ENCODE measurements at regions not wholly inside any gene's neighbourhood (a gene's known extent, or its start where the extent isn't known, plus 50 kb on each side); places are given as distances from the start of the nearest gene placed in this dataset.

DNA sequence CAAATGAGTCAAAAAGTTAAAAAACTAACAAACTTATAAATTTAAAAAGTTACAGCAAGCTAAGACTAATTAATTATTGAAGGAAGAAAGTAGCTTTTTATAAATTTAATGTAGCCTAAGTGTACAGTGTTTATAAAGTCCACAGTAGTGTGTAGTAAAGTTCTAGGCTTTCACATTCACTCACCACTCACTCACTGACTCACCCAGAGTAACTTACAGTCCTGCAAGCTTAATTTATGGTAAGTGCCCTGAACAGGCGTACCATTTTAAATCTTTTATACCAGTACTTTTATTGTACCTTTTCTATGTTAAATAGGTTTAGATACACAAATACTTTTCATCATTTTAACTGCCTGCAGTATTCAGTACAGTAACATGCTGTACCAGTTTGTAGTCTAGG lies 80.0 kb upstream of the C9orf72 start:
- TF ChIP-seq SRF (IDR thresholded peaks at IDR 0.05; ENCODE audit: low read depth, low read length) (no peak), POLR2AphosphoS5 (IDR thresholded peaks at IDR 0.05; ENCODE audit: low read depth, low read length) (no peak), POLR2A (IDR thresholded peaks at IDR 0.05; ENCODE audit: control extremely low read depth in 1 of 2, low read depth in 2 of 2, low read length in 2 of 2) (no peak), NRF1 (IDR thresholded peaks at IDR 0.05; ENCODE audit: low read depth, low read length) (no peak), YY1 (IDR thresholded peaks at IDR 0.05; ENCODE audit: low read depth, low read length) (no peak), EZH2 (IDR thresholded peaks at IDR 0.05; ENCODE audit: low read depth, low read length, severe bottlenecking) (no peak), ASH2L (IDR thresholded peaks at IDR 0.05; ENCODE audit: low read length) (no peak), CHD2 (IDR thresholded peaks at IDR 0.05; ENCODE audit: low read length) (no peak), FOSL1 (IDR thresholded peaks at IDR 0.05; ENCODE audit: insufficient read depth, low read depth, low read length) (no peak)
- TF ChIP-seq, protein P1, sequence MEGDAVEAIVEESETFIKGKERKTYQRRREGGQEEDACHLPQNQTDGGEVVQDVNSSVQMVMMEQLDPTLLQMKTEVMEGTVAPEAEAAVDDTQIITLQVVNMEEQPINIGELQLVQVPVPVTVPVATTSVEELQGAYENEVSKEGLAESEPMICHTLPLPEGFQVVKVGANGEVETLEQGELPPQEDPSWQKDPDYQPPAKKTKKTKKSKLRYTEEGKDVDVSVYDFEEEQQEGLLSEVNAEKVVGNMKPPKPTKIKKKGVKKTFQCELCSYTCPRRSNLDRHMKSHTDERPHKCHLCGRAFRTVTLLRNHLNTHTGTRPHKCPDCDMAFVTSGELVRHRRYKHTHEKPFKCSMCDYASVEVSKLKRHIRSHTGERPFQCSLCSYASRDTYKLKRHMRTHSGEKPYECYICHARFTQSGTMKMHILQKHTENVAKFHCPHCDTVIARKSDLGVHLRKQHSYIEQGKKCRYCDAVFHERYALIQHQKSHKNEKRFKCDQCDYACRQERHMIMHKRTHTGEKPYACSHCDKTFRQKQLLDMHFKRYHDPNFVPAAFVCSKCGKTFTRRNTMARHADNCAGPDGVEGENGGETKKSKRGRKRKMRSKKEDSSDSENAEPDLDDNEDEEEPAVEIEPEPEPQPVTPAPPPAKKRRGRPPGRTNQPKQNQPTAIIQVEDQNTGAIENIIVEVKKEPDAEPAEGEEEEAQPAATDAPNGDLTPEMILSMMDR (IDR thresholded peaks at IDR 0.05; ENCODE audit: control extremely low read depth in 1 of 3, insufficient read depth in 1 of 3, low read depth in 1 of 3, low read length in 3 of 3), result no peak
